DOHH2 (cell line): ENCODE measurements at regions not wholly inside any gene's neighbourhood (a gene's known extent, or its start where the extent isn't known, plus 50 kb on each side); places are given as distances from the start of the nearest gene placed in this dataset.

Source experiments
- H3F3A ChIP-seq: fragments of 200-600 bp; sonication (generic), shearing (Covaris generic); 2 replicates; pipeline ENCODE4 v1.6.0; 2016; ENCODE audit warnings: antibody characterized with exemption, mild to moderate bottlenecking; ENCODE audit not compliant: control insufficient read depth, insufficient read depth
- H3K27ac ChIP-seq: fragments of 200-600 bp; sonication (generic); 2 replicates; pipeline ENCODE4 v1.5.1; 2014; ENCODE audit warnings: low read depth, mild to moderate bottlenecking, low read length, moderate library complexity
- H3K27me3 ChIP-seq: fragments of 200-600 bp; sonication (generic); 2 replicates; pipeline ENCODE4 v1.6.1; 2014; ENCODE audit warnings: mild to moderate bottlenecking, low read length, mixed read lengths; ENCODE audit not compliant: control insufficient read depth
- H3K36me3 ChIP-seq: fragments of 200-600 bp; sonication (generic); 2 replicates; pipeline ENCODE4 v1.6.1; 2014; ENCODE audit warnings: mild to moderate bottlenecking, low read length, moderate library complexity, mixed read lengths; ENCODE audit not compliant: control insufficient read depth
- H3K4me1 ChIP-seq: fragments of 200-600 bp; sonication (generic); 2 replicates; pipeline ENCODE4 v1.6.1; 2014; ENCODE audit warnings: mild to moderate bottlenecking, low read length, mixed read lengths; ENCODE audit not compliant: control insufficient read depth
- H3K4me2 ChIP-seq: fragments of 200-600 bp; sonication (generic); 2 replicates; pipeline ENCODE4 v1.6.0; 2014; ENCODE audit warnings: mild to moderate bottlenecking, low read length, moderate library complexity
- H3K4me3 ChIP-seq: fragments of 200-600 bp; sonication (generic); 2 replicates; pipeline ENCODE4 v1.5.1; 2014; ENCODE audit warnings: mild to moderate bottlenecking, low read length, mixed read lengths
- H3K79me2 ChIP-seq: fragments of 200-600 bp; sonication (generic); 2 replicates; pipeline ENCODE4 v1.6.1; 2014; ENCODE audit warnings: mild to moderate bottlenecking, low read length, mixed read lengths; ENCODE audit not compliant: control insufficient read depth
- H3K9me2 ChIP-seq: fragments of 200-600 bp; sonication (generic); replicated peaks from 2 replicates; pipeline ENCODE4 v1.6.1; 2014; ENCODE audit warnings: mild to moderate bottlenecking, low read length, mixed read lengths; ENCODE audit not compliant: control insufficient read depth
- H3K9me3 ChIP-seq: fragments of 200-600 bp; sonication (generic); 2 replicates; pipeline ENCODE4 v1.6.1; 2014; ENCODE audit warnings: antibody characterized with exemption, low read length, mixed read lengths; ENCODE audit not compliant: control insufficient read depth, insufficient read depth
- H4K20me1 ChIP-seq: fragments of 200-600 bp; sonication (generic); 2 replicates; pipeline ENCODE4 v1.6.0; 2014; ENCODE audit warnings: low read depth, mild to moderate bottlenecking, antibody characterized with exemption, low read length, moderate library complexity; ENCODE audit not compliant: control insufficient read depth, insufficient read depth
- CTCF ChIP-seq: fragments of 200-600 bp; sonication (generic); IDR thresholded peaks from one replicate; pipeline ENCODE4 v1.5.1; 2014; ENCODE audit warnings: antibody characterized with exemption, mild to moderate bottlenecking, low read depth, low read length; ENCODE audit not compliant: poor library complexity, severe bottlenecking
- EZH2phosphoT487 ChIP-seq: fragments of 200-600 bp; sonication (generic); IDR thresholded peaks from 2 replicates; pipeline ENCODE4 v1.6.1; 2017; ENCODE audit warnings: borderline replicate concordance, mild to moderate bottlenecking, antibody characterized with exemption, low read length, moderate library complexity, mixed read lengths

GRCh38 chr6:91141346-91141745 is 554.5 kb upstream of the MAP3K7 start:
- H3K79me2 ChIP-seq: no peaks in the 10 kb centered on the region
- no peaks in the 10 kb centered on the region for H3K9me2 ChIP-seq
- no peaks in the 10 kb centered on the region for H4K20me1 ChIP-seq
- H3K4me1 ChIP-seq: no peaks in the 10 kb centered on the region
- H3F3A ChIP-seq: no peaks in the 10 kb centered on the region
- no peaks in the 10 kb centered on the region for H3K9me3 ChIP-seq
- no peaks in the 10 kb centered on the region for H3K36me3 ChIP-seq
- TF ChIP-seq EZH2phosphoT487: no peak
- no peak for TF ChIP-seq CTCF
- no peak overlapping the region for H3K4me3 ChIP-seq
- no peak overlapping the region for H3K27ac ChIP-seq
- no peak overlapping the region for H3K4me2 ChIP-seq
- H3K27me3 ChIP-seq: peaks cover 4% of the 10 kb centered on the region; the same call in 1 of the 2 replicates

GRCh38 chr6:91140449-91140848 is 553.6 kb upstream of the MAP3K7 start:
- Histone ChIP-seq H3K27me3 (peaks cover 4% of the 10 kb centered on the region; the same call in 1 of the 2 replicates), H3K4me1 (no peaks in the 10 kb centered on the region), H3K4me2 (no peak overlapping the region), H3K36me3 (no peaks in the 10 kb centered on the region), H3K4me3 (no peak overlapping the region), H3F3A (no peaks in the 10 kb centered on the region), H3K9me3 (no peaks in the 10 kb centered on the region), H3K9me2 (no peaks in the 10 kb centered on the region), H3K27ac (no peak overlapping the region), H3K79me2 (no peaks in the 10 kb centered on the region), H4K20me1 (no peaks in the 10 kb centered on the region)
- TF ChIP-seq CTCF (no peak), EZH2phosphoT487 (no peak)

GRCh38 chr6:91137286-91137685 is 550.4 kb upstream of the MAP3K7 start:
- Histone ChIP-seq H3K4me3 (no peak overlapping the region), H3K9me2 (no peaks in the 10 kb centered on the region), H3K79me2 (no peaks in the 10 kb centered on the region), H3K27me3 (peaks cover 4% of the 10 kb centered on the region; the same call in 1 of the 2 replicates), H3K27ac (no peak overlapping the region), H3K4me2 (no peak overlapping the region), H3K4me1 (no peaks in the 10 kb centered on the region), H3K9me3 (no peaks in the 10 kb centered on the region), H4K20me1 (no peaks in the 10 kb centered on the region), H3K36me3 (no peaks in the 10 kb centered on the region), H3F3A (no peaks in the 10 kb centered on the region)
- no peak for TF ChIP-seq EZH2phosphoT487
- TF ChIP-seq CTCF: no peak
